Prostate gland (tissue), 2 donors: ENCODE measurements at regions not wholly inside any gene's neighbourhood (a gene's known extent, or its start where the extent isn't known, plus 50 kb on each side); places are given as distances from the start of the nearest gene placed in this dataset.

Source experiments
- CTCF ChIP-seq, 4 experiments: fragments of 200-600 bp in 2 of 4; fragments of 450-650 bp in 2 of 4; sonication (generic) in 2 of 4; IDR thresholded peaks; 1 replicate in 3 of 4; 2 replicates in 1 of 4; pipeline ENCODE4 v1.5.1; 2016 to 2019; ENCODE audit warnings: antibody characterized with exemption in 4 of 4, mild to moderate bottlenecking in 2 of 4, moderate library complexity in 2 of 4
- POLR2A ChIP-seq: fragments of 450-650 bp; IDR thresholded peaks from one replicate; pipeline ENCODE4 v1.6.1; 2016; ENCODE audit warnings: antibody characterized with exemption, mild to moderate bottlenecking
- POLR2AphosphoS5 ChIP-seq: sonication (generic); formaldehyde crosslinking; IDR thresholded peaks from one replicate; pipeline ENCODE4 v1.6.1; 2017; ENCODE audit warnings: antibody characterized with exemption

DNA sequence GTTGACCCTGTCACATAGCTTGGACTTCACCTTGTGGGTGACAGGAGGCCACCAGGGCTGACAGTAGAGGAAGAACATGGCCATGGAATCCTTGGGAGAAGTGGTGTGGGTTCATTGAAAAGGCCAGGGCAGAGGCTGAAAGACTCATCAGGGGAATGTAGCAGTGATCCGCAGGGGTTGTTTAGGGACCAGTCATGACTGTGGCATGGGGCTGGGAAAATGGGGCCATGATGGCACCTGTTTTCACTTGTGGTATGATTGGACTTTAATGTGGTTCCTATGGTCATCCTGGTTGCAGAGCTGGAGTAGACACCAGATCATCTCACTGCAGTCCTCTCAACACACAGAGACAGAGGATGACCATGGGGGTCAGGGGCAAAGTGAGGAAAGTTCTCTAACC lies 66.7 kb upstream of the MYEOV start:
- TF ChIP-seq CTCF (IDR thresholded peaks at IDR 0.05) (no peak), POLR2A (no peak), POLR2AphosphoS5 (no peak)
